H1 (cell line): ENCODE measurements at regions not wholly inside any gene's neighbourhood (a gene's known extent, or its start where the extent isn't known, plus 50 kb on each side); places are given as distances from the start of the nearest gene placed in this dataset.

Experiments
- CTCF ChIA-PET: fragments of 300-600 bp; sonication (Branson Sonifier 250); formaldehyde crosslinking; loops from one replicate; lab custom pipeline; 2021; ENCODE audit not compliant: partially characterized antibody; lab: Charles Lee
- POLR2A ChIA-PET: fragments of 300-600 bp; sonication (Branson Sonifier 250); formaldehyde crosslinking; loops from one replicate; lab custom pipeline; 2021; ENCODE audit warnings: inconsistent platforms; ENCODE audit not compliant: partially characterized antibody; lab: Charles Lee
- DNase-seq, 2 experiments: peaks; one replicate each; pipeline versions ENCODE4 v3.0.0 to v3.0.0-alpha.2; 2010 to 2022; ENCODE audit warnings: low spot score in 2 of 2, low read depth in 1 of 2, mixed read lengths in 1 of 2
- FAIRE-seq: peaks from 2 replicates; lab custom pipeline; 2011; peaks lifted over from hg19 to GRCh38; lab: Jason Lieb, UNC
- H2AFZ ChIP-seq: 2 replicates; pipeline ENCODE4 v1.8.1; 2012; ENCODE audit warnings: low read length, inconsistent platforms
- H2AK5ac ChIP-seq: 2 replicates; pipeline ENCODE4 v1.6.1; 2013; ENCODE audit warnings: low read depth, low read length
- H2BK120ac ChIP-seq: replicated peaks from 2 replicates; pipeline ENCODE3; 2013; ENCODE audit warnings: low read depth, low read length, inconsistent platforms
- H2BK12ac ChIP-seq: 2 replicates; pipeline ENCODE4 v1.6.1; 2013; ENCODE audit warnings: low read depth, low read length
- H2BK15ac ChIP-seq: 2 replicates; pipeline ENCODE4 v1.6.1; 2013; ENCODE audit warnings: low read length
- H2BK20ac ChIP-seq: 2 replicates; pipeline ENCODE4 v1.6.1; 2013; ENCODE audit warnings: low read length
- H2BK5ac ChIP-seq: 2 replicates; pipeline ENCODE4 v1.6.1; 2013; ENCODE audit warnings: low read depth, low read length
- H3K14ac ChIP-seq: 2 replicates; pipeline ENCODE4 v1.6.1; 2013; ENCODE audit warnings: inconsistent platforms; ENCODE audit not compliant: insufficient read length
- H3K18ac ChIP-seq: 2 replicates; pipeline ENCODE4 v1.6.1; 2013; ENCODE audit warnings: low read length; ENCODE audit errors: extremely low read depth
- H3K23ac ChIP-seq: 2 replicates; pipeline ENCODE4 v1.6.1; 2013; ENCODE audit warnings: inconsistent platforms; ENCODE audit not compliant: insufficient read length
- H3K23me2 ChIP-seq: 2 replicates; pipeline ENCODE4 v1.6.1; 2013; ENCODE audit warnings: low read depth, low read length
- H3K27ac ChIP-seq: 2 replicates; pipeline ENCODE4 v1.6.1; 2011; ENCODE audit warnings: low read depth, low read length, inconsistent platforms
- H3K27me3 ChIP-seq, 4 experiments: replicated peaks in 1 of 4; 1 replicate in 1 of 4; 2 replicates in 3 of 4; pipeline versions ENCODE4 v1.6.1 to v1.8.1; 2011 to 2013; ENCODE audit warnings: low read length in 3 of 4, mild to moderate bottlenecking in 3 of 4, inconsistent platforms in 2 of 4, mixed read lengths in 2 of 4, moderate library complexity in 1 of 4; ENCODE audit not compliant: control insufficient read depth in 3 of 4, insufficient read depth in 3 of 4; ENCODE audit errors: extremely low read depth in 1 of 4
- H3K36me3 ChIP-seq, 4 experiments: 2 replicates each; pipeline versions ENCODE4 v1.6.1 to v1.8.1; 2011 to 2013; ENCODE audit warnings: mild to moderate bottlenecking in 4 of 4, low read length in 3 of 4, moderate library complexity in 2 of 4, control low read depth in 1 of 4, inconsistent platforms in 1 of 4; ENCODE audit not compliant: insufficient read depth in 4 of 4, control insufficient read depth in 2 of 4
- H3K4ac ChIP-seq: replicated peaks from 2 replicates; pipeline ENCODE3; 2013; ENCODE audit warnings: low read length, low read depth, mixed read lengths, inconsistent platforms; ENCODE audit not compliant: insufficient read length
- H3K4me1 ChIP-seq, 4 experiments: replicated peaks in 1 of 4; 1 replicate in 1 of 4; 2 replicates in 3 of 4; pipeline versions ENCODE4 v1.6.1 to v1.8.1; 2011 to 2013; ENCODE audit warnings: low read length in 3 of 4, inconsistent platforms in 2 of 4, mixed read lengths in 1 of 4; ENCODE audit not compliant: insufficient read depth in 4 of 4, control insufficient read depth in 3 of 4
- H3K4me2 ChIP-seq, 2 experiments: 2 replicates each; pipeline versions ENCODE4 v1.6.1 to v1.8.1; 2011 to 2013; ENCODE audit warnings: low read depth in 2 of 2, low read length in 2 of 2, control low read depth in 1 of 2, inconsistent platforms in 1 of 2, mild to moderate bottlenecking in 1 of 2; ENCODE audit not compliant: insufficient read depth in 1 of 2
- H3K4me3 ChIP-seq, 4 experiments: fragments of 200-600, 300-600 bp in 1 of 4; sonication (generic), shearing (Covaris generic), sonication (Bioruptor Twin) in 1 of 4; 2 replicates each; pipeline versions ENCODE4 v1.5.1 to v1.8.1; 2011 to 2016; ENCODE audit warnings: low read length in 4 of 4, low read depth in 3 of 4, control low read depth in 2 of 4, inconsistent platforms in 2 of 4, mild to moderate bottlenecking in 2 of 4, mixed read lengths in 1 of 4, moderate library complexity in 1 of 4; ENCODE audit not compliant: insufficient read depth in 2 of 4; ENCODE audit errors: extremely low read depth in 1 of 4
- H3K56ac ChIP-seq: replicated peaks from 2 replicates; pipeline ENCODE3; 2013; ENCODE audit warnings: low read depth, mild to moderate bottlenecking, mixed read lengths, low read length, inconsistent platforms; ENCODE audit not compliant: insufficient read length
- H3K79me1 ChIP-seq: 2 replicates; pipeline ENCODE4 v1.6.1; 2013; ENCODE audit warnings: low read depth, low read length, control low read depth
- H3K79me2 ChIP-seq, 2 experiments: 2 replicates each; pipeline versions ENCODE4 v1.6.1 to v1.8.1; 2012 to 2013; ENCODE audit warnings: low read length in 2 of 2, mild to moderate bottlenecking in 2 of 2, inconsistent platforms in 1 of 2; ENCODE audit not compliant: insufficient read depth in 2 of 2, control insufficient read depth in 1 of 2
- H3K9ac ChIP-seq, 4 experiments: replicated peaks in 1 of 4; 1 replicate in 1 of 4; 2 replicates in 3 of 4; pipeline versions ENCODE4 v1.6.1 to v1.8.1; 2011 to 2013; ENCODE audit warnings: low read depth in 3 of 4, low read length in 3 of 4, control low read depth in 2 of 4, mild to moderate bottlenecking in 2 of 4, moderate library complexity in 2 of 4, inconsistent platforms in 1 of 4; ENCODE audit errors: extremely low read depth in 1 of 4
- H3K9me3 ChIP-seq, 2 experiments: 2 replicates each; pipeline versions ENCODE4 v1.6.1 to v1.8.1; 2012 to 2013; ENCODE audit warnings: mild to moderate bottlenecking in 2 of 2, moderate library complexity in 2 of 2, control low read depth in 1 of 2, inconsistent platforms in 1 of 2, low read depth in 1 of 2, low read length in 1 of 2, mixed read lengths in 1 of 2; ENCODE audit not compliant: insufficient read depth in 2 of 2
- H4K20me1 ChIP-seq, 2 experiments: replicated peaks in 1 of 2; 2 replicates each; pipeline versions ENCODE3 to v1.8.1; 2011 to 2013; ENCODE audit warnings: inconsistent platforms in 2 of 2, low read length in 2 of 2, mild to moderate bottlenecking in 1 of 2; ENCODE audit not compliant: insufficient read depth in 2 of 2, control insufficient read depth in 1 of 2
- H4K5ac ChIP-seq: 2 replicates; pipeline ENCODE4 v1.6.1; 2013; ENCODE audit warnings: low read length, low read depth, mixed read lengths, inconsistent platforms; ENCODE audit not compliant: insufficient read length
- H4K8ac ChIP-seq: 2 replicates; pipeline ENCODE4 v1.8.0; 2013; ENCODE audit warnings: mild to moderate bottlenecking, moderate library complexity, low read length, inconsistent platforms; ENCODE audit not compliant: insufficient read depth; ENCODE audit errors: extremely low read depth
- H4K91ac ChIP-seq: replicated peaks from 2 replicates; pipeline ENCODE3; 2013; ENCODE audit warnings: low read length, mixed read lengths, inconsistent platforms; ENCODE audit not compliant: insufficient read length
- BRCA1 ChIP-seq: IDR thresholded peaks from 2 replicates; pipeline ENCODE4 v1.6.1; 2012; ENCODE audit warnings: low read depth, low read length, improper control_type of control experiment
- CBX5 ChIP-seq: fragments of 300-800, 300-1000 bp; sonication (generic); IDR thresholded peaks from 2 replicates; pipeline ENCODE4 v1.7.1; 2016; ENCODE audit warnings: antibody characterized with exemption, low read length, low read depth
- CBX8 ChIP-seq: fragments of 300-800, 300-1000 bp; sonication (generic); IDR thresholded peaks from 2 replicates; pipeline ENCODE4 v1.7.1; 2016; ENCODE audit warnings: low read depth, low read length, borderline replicate concordance
- CHD1 ChIP-seq: IDR thresholded peaks from 2 replicates; pipeline ENCODE4 v1.6.1; 2012; ENCODE audit warnings: low read depth, low read length, improper control_type of control experiment
- EZH2 ChIP-seq: fragments of 200-600 bp; sonication (generic); IDR thresholded peaks from 2 replicates; pipeline ENCODE4 v1.7.1; 2012; ENCODE audit warnings: low read depth, mild to moderate bottlenecking, moderate library complexity, low read length, inconsistent platforms; ENCODE audit not compliant: severe bottlenecking
- GTF2F1 ChIP-seq: IDR thresholded peaks from 2 replicates; pipeline ENCODE4 v1.6.1; 2012; ENCODE audit warnings: low read depth, low read length, improper control_type of control experiment, borderline replicate concordance
- JUND ChIP-seq: IDR thresholded peaks from 2 replicates; pipeline ENCODE4 v1.6.1; 2011; ENCODE audit warnings: mild to moderate bottlenecking, improper control_type of control experiment, low read length
- SIN3A ChIP-seq, 2 experiments: IDR thresholded peaks in 1 of 2; conservative IDR thresholded peaks in 1 of 2; 2 replicates each; pipeline ENCODE4 v1.6.1; 2011 to 2012; ENCODE audit warnings: low read length in 2 of 2, improper control_type of control experiment in 1 of 2, low read depth in 1 of 2, mild to moderate bottlenecking in 1 of 2
- TEAD4 ChIP-seq: IDR thresholded peaks from 2 replicates; pipeline ENCODE4 v1.6.1; 2012; ENCODE audit warnings: low read depth, low read length, inconsistent platforms, mixed read lengths
- ZNF274 ChIP-seq: IDR thresholded peaks from 2 replicates; pipeline ENCODE4 v1.7.0; 2012; ENCODE audit warnings: low read length, borderline replicate concordance; ENCODE audit errors: extremely low read depth
- WGBS, 2 experiments: shearing (Covaris generic) in 1 of 2; methylation state at CpG; one replicate each; pipeline versions ENCODE4 v1.1.6 to v1.1.7; 2013 to 2015; ENCODE audit warnings: low lambda C conversion rate in 2 of 2, mixed read lengths in 2 of 2, inconsistent platforms in 1 of 2, low coverage in 1 of 2, missing lambda C conversion rate in 1 of 2; ENCODE audit not compliant: insufficient replicate concordance in 2 of 2, insufficient coverage in 1 of 2, insufficient read length in 1 of 2; ENCODE audit errors: extremely low coverage in 1 of 2, missing lambda C conversion rate in 1 of 2; 5-methylcytosine and 5-hydroxymethylcytosine counted together
- TF ChIP-seq, protein P1 (sequence below), 3 experiments: IDR thresholded peaks; 1 replicate in 2 of 3; 2 replicates in 1 of 3; pipeline versions ENCODE4 v1.5.1 to v1.6.1; 2011; ENCODE audit warnings: low read length in 3 of 3, mild to moderate bottlenecking in 3 of 3, inconsistent platforms in 2 of 3, low read depth in 1 of 3, moderate library complexity in 1 of 3; ENCODE audit not compliant: insufficient read depth in 1 of 3; ENCODE audit errors: control extremely low read depth in 1 of 3

DNA sequence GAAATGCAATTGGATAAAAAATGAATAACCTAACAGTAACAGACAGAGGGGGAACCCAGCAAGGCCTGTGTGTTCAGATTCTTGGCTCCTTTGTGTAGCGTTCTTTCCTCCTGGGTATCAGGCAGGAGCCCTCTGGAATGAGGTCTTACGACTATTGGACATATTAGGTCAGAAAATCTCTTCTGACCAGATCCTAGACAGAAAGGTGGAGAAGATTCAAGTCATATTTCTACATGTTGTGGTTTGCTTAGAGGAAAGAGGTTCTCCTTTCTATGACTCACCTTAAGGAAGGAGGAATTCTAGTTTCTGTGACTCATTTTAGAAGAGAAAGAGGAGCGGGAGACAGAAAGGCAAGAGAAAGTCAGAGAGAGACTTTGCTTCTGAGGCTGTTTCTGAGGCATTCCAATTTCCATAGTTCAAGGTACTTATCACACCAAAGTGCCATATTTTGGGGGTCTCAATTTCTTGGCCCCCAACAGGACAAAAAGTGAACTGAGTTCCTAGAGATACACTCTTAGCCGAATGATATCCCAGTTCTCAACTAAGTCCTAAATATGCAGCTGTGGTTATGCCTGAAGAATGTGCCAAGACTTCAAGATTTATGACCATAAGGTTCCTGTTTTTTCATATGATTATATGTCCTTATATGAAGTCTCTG, 618.6 kb downstream of the ZEB2 start:
- DNase-seq = no peak
- no peaks in the 10 kb centered on the region for H4K20me1 ChIP-seq
- H3K18ac ChIP-seq = no peak overlapping the region
- H2BK20ac ChIP-seq = no peak overlapping the region
- H3K4me2 ChIP-seq = no peak overlapping the region
- no peak overlapping the region for H4K5ac ChIP-seq
- no peaks in the 10 kb centered on the region for H3K79me2 ChIP-seq
- CTCF ChIA-PET = no interaction called here
- H3K14ac ChIP-seq = no peak overlapping the region
- no peak overlapping the region for H2AFZ ChIP-seq
- no peaks in the 10 kb centered on the region for H3K9me3 ChIP-seq
- H3K27me3 ChIP-seq = 0 out of 7 replicates have a peak, but pooled peaks cover 0 to 2% (median 0%) of the 10 kb centered on the region in 4 experiments
- H3K4me1 ChIP-seq = peaks cover 0 to 6% (median 0%) of the 10 kb centered on the region in 4 experiments; a peak in 2 of 7 replicates
- no peak overlapping the region for H3K9ac ChIP-seq
- H3K36me3 ChIP-seq = no peaks in the 10 kb centered on the region
- no peak overlapping the region for H4K91ac ChIP-seq
- H3K23ac ChIP-seq = no peak overlapping the region
- no peak overlapping the region for H2BK15ac ChIP-seq
- H4K8ac ChIP-seq = no peak overlapping the region
- H2BK120ac ChIP-seq = no peak overlapping the region
- H2BK12ac ChIP-seq = no peak overlapping the region
- H3K23me2 ChIP-seq = no peaks in the 10 kb centered on the region
- no peak for FAIRE-seq
- no peak overlapping the region for H2AK5ac ChIP-seq
- POLR2A ChIA-PET = no interaction called here
- no peak overlapping the region for H3K27ac ChIP-seq
- H3K4me3 ChIP-seq = no peak overlapping the region
- H3K4ac ChIP-seq = no peak overlapping the region
- no peak overlapping the region for H2BK5ac ChIP-seq
- 82% methylated on average over 4 of the region's 4 CpGs; no CpG with 5 or more reads in 1 of the 2 experiments for WGBS, 2 experiments
- H3K79me1 ChIP-seq = no peaks in the 10 kb centered on the region
- no peak overlapping the region for H3K56ac ChIP-seq
- TF ChIP-seq EZH2 (no peak), CBX8 (no peak), GTF2F1 (no peak), CHD1 (no peak), ZNF274 (no peak), SIN3A (conservative IDR thresholded peaks at IDR 0.05 in 1 of 2, IDR thresholded peaks at IDR 0.05 in 1 of 2; ENCODE audit: low read depth in 1 of 2, low read length in 2 of 2) (no peak), BRCA1 (no peak), JUND (no peak), TEAD4 (no peak), CBX5 (no peak)
- TF ChIP-seq, protein P1, sequence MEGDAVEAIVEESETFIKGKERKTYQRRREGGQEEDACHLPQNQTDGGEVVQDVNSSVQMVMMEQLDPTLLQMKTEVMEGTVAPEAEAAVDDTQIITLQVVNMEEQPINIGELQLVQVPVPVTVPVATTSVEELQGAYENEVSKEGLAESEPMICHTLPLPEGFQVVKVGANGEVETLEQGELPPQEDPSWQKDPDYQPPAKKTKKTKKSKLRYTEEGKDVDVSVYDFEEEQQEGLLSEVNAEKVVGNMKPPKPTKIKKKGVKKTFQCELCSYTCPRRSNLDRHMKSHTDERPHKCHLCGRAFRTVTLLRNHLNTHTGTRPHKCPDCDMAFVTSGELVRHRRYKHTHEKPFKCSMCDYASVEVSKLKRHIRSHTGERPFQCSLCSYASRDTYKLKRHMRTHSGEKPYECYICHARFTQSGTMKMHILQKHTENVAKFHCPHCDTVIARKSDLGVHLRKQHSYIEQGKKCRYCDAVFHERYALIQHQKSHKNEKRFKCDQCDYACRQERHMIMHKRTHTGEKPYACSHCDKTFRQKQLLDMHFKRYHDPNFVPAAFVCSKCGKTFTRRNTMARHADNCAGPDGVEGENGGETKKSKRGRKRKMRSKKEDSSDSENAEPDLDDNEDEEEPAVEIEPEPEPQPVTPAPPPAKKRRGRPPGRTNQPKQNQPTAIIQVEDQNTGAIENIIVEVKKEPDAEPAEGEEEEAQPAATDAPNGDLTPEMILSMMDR (IDR thresholded peaks at IDR 0.05; ENCODE audit: control extremely low read depth in 1 of 3, insufficient read depth in 1 of 3, low read depth in 1 of 3, low read length in 3 of 3) = no peak
